GM21381 (cell line): ENCODE measurements at regions not wholly inside any gene's neighbourhood (a gene's known extent, or its start where the extent isn't known, plus 50 kb on each side); places are given as distances from the start of the nearest gene placed in this dataset.
"Not testable (repeated sequence)": the region's sequence is repeated elsewhere in the genome, so short reads cannot be mapped to it uniquely, and the experiment has no call there.

ENCODE experiments used
- ATAC-seq: cut with Tn5 transposase; IDR thresholded peaks from one replicate; pipeline ENCODE4 v1.9.1; 2021; ENCODE audit warnings: mild to moderate bottlenecking, moderate library complexity; ENCODE audit not compliant: unreplicated experiment

- not testable (repeated sequence) for ATAC-seq
Measured at GRCh38 chr1:157294387-157295145, 156.4 kb upstream of the ETV3 start.

GRCh38 chr1:157292809-157293564 is 154.8 kb upstream of the ETV3 start:
- no peak for ATAC-seq

DNA sequence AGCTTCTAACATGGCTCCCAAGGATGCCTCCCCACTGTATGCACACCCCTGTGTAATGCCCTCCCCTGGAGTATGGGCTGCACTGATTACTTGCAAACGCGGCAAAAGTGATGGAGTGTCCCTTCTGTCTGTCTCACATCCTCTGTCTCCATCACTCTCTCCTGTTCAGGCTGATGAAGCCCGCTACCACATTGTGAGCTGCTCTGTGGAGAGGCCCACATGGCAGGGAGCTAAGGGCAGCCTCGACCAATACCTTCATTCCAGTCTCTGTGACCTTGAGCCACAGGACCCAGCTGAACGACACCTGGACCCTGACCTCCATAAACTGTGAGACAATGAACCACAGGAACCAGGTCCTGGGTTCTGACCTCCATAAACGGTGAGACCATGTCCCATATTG is 154.1 kb upstream of the ETV3 start:
- no peak for ATAC-seq

DNA sequence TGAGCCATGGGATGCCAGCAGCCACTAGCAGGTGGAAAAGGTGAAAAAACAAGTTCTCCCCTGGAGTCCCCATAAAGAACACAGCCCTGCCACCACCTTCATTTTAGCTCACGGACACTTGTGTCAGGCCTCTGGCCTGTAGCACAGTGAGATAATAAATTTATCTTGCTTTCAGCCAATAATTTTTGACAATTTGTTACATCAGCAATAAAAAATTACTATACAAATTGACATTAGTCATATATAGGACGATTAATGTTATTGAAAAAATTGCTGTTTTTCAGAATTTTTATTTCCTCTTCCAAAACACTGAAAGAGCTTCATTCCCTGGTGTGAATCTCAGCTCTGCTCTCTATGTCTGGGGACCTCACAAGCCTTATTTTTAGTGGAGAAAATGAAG is 152.9 kb upstream of the ETV3 start:
- no peak for ATAC-seq

GRCh38 chr1:157289424-157290105 is 151.4 kb upstream of the ETV3 start:
- ATAC-seq, result no peak

DNA sequence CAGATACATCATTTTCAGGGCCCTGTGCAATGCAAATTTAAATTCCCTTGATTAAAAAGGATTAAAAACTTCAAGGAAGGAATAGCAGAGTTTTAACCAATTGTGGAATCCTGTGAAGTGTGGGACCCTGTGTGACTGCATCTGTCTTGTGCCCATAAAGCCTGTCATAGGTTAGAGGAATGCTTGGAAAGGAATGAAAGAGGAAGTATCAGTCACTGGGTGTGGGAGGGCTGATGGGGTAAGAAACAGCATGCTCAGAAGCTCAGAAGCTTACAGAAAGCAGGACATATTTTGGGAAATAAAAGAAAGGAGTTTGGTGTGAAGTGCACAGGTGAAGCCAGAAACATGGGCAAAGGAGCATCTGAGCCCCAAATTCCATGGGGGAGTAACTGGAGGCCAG is 150.8 kb upstream of the ETV3 start:
- ATAC-seq, result no peak

GRCh38 chr1:157288492-157288891 is 150.3 kb upstream of the ETV3 start:
- no peak for ATAC-seq

DNA sequence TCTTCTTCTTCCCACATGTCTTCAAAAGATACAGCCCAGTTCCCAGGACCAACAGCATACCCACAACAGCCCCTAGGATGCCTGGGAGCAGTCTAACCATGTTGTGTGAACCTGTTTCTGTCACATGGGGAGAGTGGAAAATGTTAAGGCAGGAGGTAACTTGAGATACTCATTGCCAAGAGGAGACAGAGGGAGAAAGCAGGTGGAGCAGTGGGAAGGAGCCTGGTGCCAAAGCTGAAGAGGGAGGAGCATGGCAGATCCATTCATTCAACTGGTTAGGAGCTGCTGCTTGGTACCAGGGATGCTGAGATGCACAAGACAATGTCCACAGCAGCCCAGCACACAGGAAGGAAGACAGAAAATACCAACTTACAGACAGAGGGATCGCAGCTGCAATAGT is 149.8 kb upstream of the ETV3 start:
- no peak for ATAC-seq

- ATAC-seq, result no peak
Measured at GRCh38 chr1:157287462-157287861, 149.3 kb upstream of the ETV3 start.

- ATAC-seq, result no peak
Measured at GRCh38 chr1:157286646-157287420, 148.6 kb upstream of the ETV3 start.

DNA sequence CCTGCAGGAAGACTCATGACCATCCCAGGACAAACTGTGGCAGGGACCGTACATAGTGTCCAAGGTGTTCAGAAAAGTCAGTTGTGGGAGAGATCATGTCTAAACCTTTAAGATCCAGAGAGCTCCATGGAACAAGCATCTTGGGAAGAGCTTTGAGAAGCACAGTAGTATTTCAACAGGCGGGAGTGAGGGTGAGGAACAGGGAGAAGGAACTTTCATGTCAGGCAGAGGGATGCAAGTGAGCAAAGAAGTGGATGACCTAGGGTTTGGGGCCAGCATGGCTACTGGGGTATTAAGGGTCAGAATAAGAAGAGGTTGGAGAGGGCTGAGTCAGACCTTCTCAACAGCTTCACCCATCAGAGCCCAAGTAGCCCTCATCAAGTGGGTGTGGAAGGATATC is 147.9 kb upstream of the ETV3 start:
- ATAC-seq, result no peak

GRCh38 chr1:157284451-157284850 is 146.3 kb upstream of the ETV3 start:
- no peak for ATAC-seq

DNA sequence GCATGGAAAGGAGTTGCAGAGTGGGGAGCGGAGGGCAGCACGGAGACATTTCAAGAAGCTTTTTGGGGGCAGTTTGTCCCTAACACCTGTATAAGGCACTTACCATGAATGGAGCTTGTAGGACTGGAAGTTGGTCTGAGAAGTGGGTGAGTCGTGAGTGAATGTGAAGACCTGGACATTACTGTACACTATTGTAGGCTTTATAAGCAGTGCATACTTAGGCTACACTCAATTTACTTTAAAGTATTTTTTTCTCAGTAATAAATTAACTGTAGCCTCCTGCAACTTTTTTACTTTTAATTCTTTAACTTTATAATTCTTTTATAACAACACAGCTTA is 141.6 kb upstream of the ETV3 start:
- no peak for ATAC-seq

GRCh38 chr1:157279138-157279801 is 141.1 kb upstream of the ETV3 start:
- ATAC-seq, result no peak

- no peak for ATAC-seq
Measured at GRCh38 chr1:157278383-157279137, 140.4 kb upstream of the ETV3 start.

DNA sequence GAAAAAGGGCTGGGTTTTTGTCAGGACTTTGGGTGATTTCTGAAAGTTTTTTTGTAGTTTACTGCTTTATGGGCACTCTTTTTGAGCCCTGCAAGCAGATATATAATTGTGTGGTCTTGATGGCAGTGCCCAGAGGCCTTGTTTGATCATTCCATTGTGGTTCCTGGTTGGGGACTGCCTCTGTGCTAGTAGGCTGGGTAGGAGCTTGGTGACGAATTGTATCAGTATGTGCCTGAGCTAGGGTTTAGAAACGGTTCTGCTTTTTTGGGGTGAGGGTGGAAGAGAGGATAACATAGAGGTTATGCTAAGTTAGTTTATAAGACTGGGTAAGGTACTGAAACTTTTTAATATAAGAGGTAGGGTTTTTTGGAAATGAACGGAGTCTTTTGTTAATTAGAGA is 139.7 kb upstream of the ETV3 start:
- ATAC-seq, result no peak

DNA sequence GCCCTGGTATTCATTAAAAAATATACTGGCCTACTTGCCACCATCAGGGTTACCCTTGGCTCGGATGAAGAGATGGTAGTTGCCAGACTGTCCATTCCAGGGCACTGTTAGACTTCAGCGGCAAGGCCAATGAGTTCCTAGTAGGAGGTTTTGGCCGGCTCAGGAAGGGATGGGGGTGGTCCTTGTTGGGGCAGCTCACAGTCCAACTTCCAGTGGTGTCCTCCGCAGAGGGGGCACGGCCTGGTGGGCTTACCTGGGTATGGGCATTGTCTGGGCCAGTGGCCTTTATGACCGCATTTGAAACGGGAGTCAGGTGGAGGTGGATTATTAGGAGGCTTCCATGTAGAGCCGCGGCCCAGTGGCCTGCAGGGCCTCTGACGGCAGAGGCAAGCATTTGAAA is 139.1 kb upstream of the ETV3 start:
- no peak for ATAC-seq

GRCh38 chr1:157274698-157275534 is 136.7 kb upstream of the ETV3 start:
- ATAC-seq, result no peak
